ENCODE measurements at regions not wholly inside any gene's neighbourhood (a gene's known extent, or its start where the extent isn't known, plus 50 kb on each side); places are given as distances from the start of the nearest gene placed in this dataset.
"Not testable (repeated sequence)": the region's sequence is repeated elsewhere in the genome, so short reads cannot be mapped to it uniquely, and the experiment has no call there.

GRCh38 chr2:223182356-223182755 is 130.4 kb downstream of the KCNE4 start:
- DNase-seq, result no peak

GRCh38 chr2:223185638-223186037 is 133.6 kb downstream of the KCNE4 start:
- DNase-seq, result no peak

- no peak for DNase-seq
Observed at GRCh38 chr2:223187256-223187655, 135.3 kb downstream of the KCNE4 start.

- DNase-seq, result not testable (repeated sequence)
Observed at GRCh38 chr2:223190561-223191206, 138.7 kb downstream of the KCNE4 start.

GRCh38 chr2:223196331-223196730 is 144.3 kb downstream of the KCNE4 start:
- no peak for DNase-seq

GRCh38 chr2:223197046-223197445 is 145.1 kb downstream of the KCNE4 start:
- DNase-seq, result no peak

- DNase-seq, result no peak
Observed at GRCh38 chr2:223199531-223200515, 147.8 kb downstream of the KCNE4 start.

- no peak for DNase-seq
Observed at GRCh38 chr2:223203971-223204929, 152.3 kb downstream of the KCNE4 start.

- DNase-seq, result no peak
Observed at GRCh38 chr2:223210489-223210888, 158.5 kb downstream of the KCNE4 start.

- no peak for DNase-seq
Observed at GRCh38 chr2:223214394-223215253, 162.6 kb downstream of the KCNE4 start.

- no peak for DNase-seq
Observed at GRCh38 chr2:223215254-223215516, 163.2 kb downstream of the KCNE4 start.

GRCh38 chr2:223217373-223217772 is 165.4 kb downstream of the KCNE4 start:
- DNase-seq, result no peak

- DNase-seq, result no peak
Observed at GRCh38 chr2:223218587-223219178, 166.7 kb downstream of the KCNE4 start.

GRCh38 chr2:223219872-223220657 is 168.1 kb downstream of the KCNE4 start:
- no peak for DNase-seq

- no peak for DNase-seq
Observed at GRCh38 chr2:223220658-223220925, 168.6 kb downstream of the KCNE4 start.

- DNase-seq, result no peak
Observed at GRCh38 chr2:223221139-223221835, 169.3 kb downstream of the KCNE4 start.

GRCh38 chr2:223222397-223222796 is 170.4 kb downstream of the KCNE4 start:
- no peak for DNase-seq

- DNase-seq, result no peak
Observed at GRCh38 chr2:223223156-223223555, 171.2 kb downstream of the KCNE4 start.

GRCh38 chr2:223225266-223225665 is 173.3 kb downstream of the KCNE4 start:
- no peak for DNase-seq

- DNase-seq, result no peak
Observed at GRCh38 chr2:223226264-223226663, 174.3 kb downstream of the KCNE4 start.

GRCh38 chr2:223227338-223227737 is 175.3 kb downstream of the KCNE4 start:
- DNase-seq, result no peak

Measured in activated CD4-positive, alpha-beta T cell treated with anti-CD3 and anti-CD28 coated beads, Interleukin-2, amount 50 U/mL, for 48 hours (primary cell).